Mammary epithelial cell (primary cell): ENCODE measurements at regions not wholly inside any gene's neighbourhood (a gene's known extent, or its start where the extent isn't known, plus 50 kb on each side); places are given as distances from the start of the nearest gene placed in this dataset.

Experiments
- EZH2 ChIP-seq: IDR thresholded peaks from 2 replicates; pipeline ENCODE4 v1.6.1; 2012; ENCODE audit warnings: low read length, inconsistent platforms, borderline replicate concordance
- TF ChIP-seq, protein P1 (sequence below), 2 donors: IDR thresholded peaks in 1 of 2; conservative IDR thresholded peaks in 1 of 2; 2 replicates each; pipeline ENCODE4 v1.5.1; 2011 to 2012; ENCODE audit warnings: inconsistent platforms in 2 of 2, low read length in 2 of 2, mild to moderate bottlenecking in 2 of 2, control low read depth in 1 of 2, low read depth in 1 of 2; ENCODE audit not compliant: insufficient read depth in 1 of 2; ENCODE audit errors: extremely low read depth in 1 of 2

DNA sequence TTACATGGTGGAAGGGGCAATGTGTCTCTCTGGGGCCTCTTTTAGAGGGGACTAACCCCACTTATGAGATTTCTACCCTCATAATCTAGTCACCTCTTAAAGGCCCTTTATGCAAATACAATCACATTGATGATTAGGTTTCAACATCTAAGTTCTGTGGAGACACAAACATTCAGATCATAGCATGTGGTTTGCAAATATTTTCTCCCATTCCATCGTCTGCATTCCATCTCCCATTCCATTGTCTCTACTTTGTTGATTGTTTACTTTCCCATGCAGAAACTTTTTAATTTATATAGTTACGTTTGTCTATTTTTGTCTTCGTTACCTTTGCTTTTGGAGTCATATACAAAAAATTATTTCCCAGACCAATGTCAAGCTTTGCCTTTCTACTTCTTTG, 927.5 kb upstream of the INTU start:
- TF ChIP-seq, protein P1, sequence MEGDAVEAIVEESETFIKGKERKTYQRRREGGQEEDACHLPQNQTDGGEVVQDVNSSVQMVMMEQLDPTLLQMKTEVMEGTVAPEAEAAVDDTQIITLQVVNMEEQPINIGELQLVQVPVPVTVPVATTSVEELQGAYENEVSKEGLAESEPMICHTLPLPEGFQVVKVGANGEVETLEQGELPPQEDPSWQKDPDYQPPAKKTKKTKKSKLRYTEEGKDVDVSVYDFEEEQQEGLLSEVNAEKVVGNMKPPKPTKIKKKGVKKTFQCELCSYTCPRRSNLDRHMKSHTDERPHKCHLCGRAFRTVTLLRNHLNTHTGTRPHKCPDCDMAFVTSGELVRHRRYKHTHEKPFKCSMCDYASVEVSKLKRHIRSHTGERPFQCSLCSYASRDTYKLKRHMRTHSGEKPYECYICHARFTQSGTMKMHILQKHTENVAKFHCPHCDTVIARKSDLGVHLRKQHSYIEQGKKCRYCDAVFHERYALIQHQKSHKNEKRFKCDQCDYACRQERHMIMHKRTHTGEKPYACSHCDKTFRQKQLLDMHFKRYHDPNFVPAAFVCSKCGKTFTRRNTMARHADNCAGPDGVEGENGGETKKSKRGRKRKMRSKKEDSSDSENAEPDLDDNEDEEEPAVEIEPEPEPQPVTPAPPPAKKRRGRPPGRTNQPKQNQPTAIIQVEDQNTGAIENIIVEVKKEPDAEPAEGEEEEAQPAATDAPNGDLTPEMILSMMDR (conservative IDR thresholded peaks at IDR 0.05 in 1 of 2, IDR thresholded peaks at IDR 0.05 in 1 of 2; ENCODE audit: extremely low read depth in 1 of 2, insufficient read depth in 1 of 2, low read depth in 1 of 2, low read length in 2 of 2), result no peak
- TF ChIP-seq EZH2, result no peak
